HG03469 (cell line): ENCODE measurements at regions not wholly inside any gene's neighbourhood (a gene's known extent, or its start where the extent isn't known, plus 50 kb on each side); places are given as distances from the start of the nearest gene placed in this dataset.
"Not testable (repeated sequence)": the region's sequence is repeated elsewhere in the genome, so short reads cannot be mapped to it uniquely, and the experiment has no call there.

Experiments
- ATAC-seq: cut with Tn5 transposase; IDR thresholded peaks from one replicate; pipeline ENCODE4 v1.9.1; 2021; ENCODE audit warnings: mild to moderate bottlenecking, moderate library complexity, moderate number of reproducible peaks; ENCODE audit not compliant: unreplicated experiment

DNA sequence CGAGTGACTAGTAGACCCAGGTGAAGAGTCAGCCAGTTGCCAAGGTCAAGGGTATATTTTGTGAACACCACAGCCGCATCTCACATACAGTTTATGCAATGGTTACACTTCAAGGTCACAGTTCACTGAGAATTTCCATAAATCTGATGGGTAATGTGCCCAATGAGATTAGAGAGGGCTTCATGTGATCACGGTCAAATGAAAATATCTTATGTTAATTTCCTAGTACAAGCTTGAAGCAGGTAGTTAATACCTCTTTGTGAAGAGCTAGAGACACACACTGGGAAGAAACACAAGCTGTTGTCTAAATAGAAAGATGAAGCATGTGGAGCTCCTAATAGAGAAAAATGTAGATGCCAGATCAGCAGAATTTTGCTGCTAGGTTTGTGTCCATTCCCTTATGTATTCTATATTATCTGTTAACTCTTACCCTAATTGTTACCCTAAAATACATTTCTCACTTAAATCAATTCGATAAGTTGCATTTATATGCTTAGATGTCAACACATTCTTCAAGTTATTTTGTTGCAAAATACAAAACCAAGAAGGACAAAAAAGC lies 136.0 kb downstream of the NR2F2 start:
- ATAC-seq: no peak

DNA sequence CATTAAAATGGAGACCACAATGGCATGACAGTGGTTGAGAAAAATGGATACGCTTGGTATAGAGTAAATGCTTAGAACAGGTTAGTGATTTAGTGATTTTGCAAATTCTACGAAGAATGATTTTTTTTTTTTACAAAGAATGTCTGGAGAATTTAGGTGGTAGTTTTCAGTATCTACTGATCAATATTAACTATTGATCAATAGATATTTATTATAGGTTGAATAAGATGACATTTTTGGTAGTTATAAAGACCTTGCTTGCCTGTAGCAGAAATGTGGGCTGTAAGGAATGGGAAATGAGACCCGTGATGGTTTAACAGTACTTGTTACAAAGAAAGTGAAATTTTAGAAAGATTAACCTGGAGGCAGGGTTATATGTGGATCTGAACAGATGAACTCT lies 137.5 kb downstream of the NR2F2 start:
- ATAC-seq: no peak

DNA sequence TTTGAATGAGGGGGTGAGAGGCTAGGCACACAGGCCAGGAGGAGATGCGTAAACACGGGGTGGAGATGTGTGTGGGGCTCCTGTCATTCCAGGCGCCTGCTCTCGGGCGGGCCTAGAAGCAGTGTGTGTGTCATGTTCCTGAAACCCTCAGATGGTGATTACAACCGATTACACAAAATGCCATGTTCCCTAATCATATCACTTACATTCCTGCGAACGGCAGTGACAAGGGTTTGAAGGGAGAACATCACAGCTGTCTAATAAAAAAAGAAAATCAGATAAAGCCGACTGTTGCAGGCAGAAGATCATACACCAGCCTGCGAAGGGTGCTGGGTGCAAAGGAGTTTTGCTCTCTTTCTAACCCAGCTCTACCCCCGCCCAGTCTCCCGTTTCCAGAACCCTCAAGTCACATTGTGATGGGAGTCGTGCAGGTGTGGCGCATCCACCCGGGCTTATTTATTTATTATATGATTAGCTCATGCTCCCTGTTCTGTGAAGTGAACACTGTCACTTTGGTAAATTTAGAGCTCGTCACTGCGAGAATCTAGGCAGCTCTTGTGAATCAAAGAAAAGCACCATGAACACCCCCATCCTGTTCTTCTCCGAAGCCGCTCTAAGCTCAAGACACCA lies 140.3 kb downstream of the NR2F2 start:
- no peak for ATAC-seq

DNA sequence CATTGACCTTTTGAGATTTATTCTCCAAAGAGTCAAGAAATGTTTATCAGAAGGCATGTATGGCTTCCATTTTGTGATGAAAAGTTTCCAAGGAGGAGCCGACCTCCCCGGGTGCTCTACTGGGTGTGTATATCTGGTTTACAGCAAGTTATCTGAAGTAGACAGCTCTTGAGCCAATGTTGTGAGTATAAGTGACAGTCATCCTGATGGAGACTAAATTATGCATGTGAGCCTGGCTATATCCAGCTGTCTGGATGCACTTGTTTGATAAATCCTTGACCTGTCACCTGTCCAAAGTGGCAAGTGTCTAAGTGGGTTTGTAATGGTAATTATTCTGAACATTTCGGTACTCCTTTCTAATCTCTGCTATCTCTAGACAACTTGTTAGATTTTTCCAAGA lies 142.2 kb downstream of the NR2F2 start:
- ATAC-seq: no peak

DNA sequence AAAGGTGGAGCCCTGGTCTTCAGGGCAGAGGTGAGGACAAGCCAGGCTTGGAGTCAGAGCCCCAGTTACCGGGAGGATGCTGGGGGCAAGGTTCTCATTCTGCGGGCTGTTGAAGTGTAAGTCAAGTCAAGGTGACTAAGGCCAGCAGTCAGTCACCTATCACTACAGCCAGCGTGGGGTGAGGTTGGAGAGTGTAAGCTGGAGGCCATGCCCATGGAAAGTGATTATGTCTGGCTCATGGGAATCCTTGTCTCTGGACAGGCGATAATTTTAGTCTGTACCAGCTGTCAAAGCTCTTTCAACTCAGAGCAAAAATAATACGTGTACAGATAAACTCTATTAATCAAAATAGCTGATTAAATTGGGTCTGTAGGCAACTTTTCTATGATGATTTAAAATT lies 143.1 kb downstream of the NR2F2 start:
- no peak for ATAC-seq

DNA sequence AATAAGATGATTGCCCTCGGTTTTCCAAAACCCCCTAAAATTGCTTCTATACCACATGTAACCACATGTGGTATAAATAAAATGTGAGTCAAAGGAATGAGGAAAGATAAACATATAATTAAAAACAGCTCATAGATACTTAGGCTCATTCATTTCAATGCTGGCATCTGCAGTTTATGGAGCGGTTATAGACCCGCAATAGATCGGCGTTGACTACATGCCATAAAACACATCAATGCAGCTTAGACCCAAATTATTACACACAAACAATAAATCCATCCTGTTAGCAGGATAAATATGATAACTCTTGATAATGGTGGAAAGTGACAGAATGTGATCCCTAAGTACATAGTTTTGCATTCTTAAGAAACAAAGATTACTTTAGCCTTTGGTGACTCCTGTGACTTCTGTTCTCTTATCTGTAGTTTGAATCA lies 143.7 kb downstream of the NR2F2 start:
- ATAC-seq: no peak

DNA sequence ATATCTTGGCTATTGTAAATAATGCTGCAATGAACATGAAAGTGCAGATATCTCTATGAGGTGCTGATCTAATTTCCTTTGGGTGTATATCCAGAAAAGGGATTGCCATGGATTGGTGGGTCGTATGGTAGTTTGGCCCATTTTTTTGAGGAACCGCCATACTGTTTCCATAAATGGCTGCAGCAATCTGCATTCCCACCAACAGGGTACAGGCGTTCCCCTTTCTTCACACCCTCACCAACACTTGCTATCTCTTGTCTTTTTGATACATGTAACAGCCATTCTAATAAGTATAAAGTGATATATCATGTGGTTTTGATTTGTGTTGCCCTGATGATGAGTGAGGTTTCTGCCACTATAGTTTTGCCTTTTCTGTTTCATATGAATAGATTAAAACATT lies 146.7 kb downstream of the NR2F2 start:
- ATAC-seq: no peak

DNA sequence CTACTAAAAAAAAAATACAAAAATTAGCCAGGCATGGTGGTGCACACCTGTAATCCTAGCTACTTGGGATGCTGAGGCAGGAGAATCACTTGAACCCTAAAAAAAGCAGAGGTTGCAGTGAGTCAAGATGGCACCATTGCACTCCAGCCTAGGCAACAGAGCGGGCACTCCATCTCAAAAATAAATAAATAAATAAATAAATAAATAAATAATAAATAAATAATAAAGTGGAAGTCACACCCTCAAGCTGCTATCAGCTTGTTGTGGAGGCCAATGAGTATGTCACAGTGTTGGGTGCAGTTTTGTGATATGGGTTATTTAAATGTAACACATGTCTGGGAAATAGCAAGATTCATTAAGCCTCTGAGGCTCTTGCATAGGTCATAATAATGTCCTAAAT lies 153.9 kb downstream of the NR2F2 start:
- not testable (repeated sequence) for ATAC-seq

DNA sequence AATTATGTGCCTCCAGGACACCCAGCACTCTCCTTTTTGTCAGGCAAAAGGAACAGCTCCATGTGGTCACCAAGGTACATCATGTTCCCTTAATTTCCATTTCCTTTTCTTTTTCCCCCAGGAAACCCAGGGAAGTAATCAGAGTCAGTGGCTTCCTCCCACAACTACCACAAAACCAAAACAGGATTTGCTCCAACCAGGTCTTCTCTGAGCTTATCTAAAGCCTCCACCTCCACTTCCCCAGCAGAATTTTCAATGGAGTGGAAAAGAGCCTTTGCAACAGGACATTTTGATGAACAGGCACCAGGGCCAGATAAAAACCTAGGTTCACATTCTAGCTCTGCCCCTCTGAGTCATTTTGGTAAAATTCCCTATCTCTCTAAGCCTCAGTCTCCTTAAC lies 154.3 kb downstream of the NR2F2 start:
- ATAC-seq: no peak

DNA sequence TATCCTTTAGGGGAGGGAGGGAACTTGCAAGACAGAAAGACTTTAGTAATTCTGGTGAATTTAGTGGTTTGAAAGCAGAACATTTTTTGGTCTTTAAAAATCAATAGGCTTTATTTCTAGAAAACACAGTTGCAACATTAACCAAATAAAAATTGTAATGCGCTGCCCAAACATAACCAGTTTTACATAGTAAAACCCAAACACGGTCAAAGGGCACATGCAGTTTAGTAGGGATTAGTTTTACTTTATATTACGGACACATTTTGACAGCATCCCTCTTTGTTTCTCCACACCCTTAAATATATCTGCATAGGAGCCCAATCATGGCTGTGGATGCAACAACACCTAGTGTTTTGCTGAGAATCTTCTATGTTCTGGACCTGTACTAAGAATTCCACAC lies 156.7 kb downstream of the NR2F2 start:
- ATAC-seq: no peak

DNA sequence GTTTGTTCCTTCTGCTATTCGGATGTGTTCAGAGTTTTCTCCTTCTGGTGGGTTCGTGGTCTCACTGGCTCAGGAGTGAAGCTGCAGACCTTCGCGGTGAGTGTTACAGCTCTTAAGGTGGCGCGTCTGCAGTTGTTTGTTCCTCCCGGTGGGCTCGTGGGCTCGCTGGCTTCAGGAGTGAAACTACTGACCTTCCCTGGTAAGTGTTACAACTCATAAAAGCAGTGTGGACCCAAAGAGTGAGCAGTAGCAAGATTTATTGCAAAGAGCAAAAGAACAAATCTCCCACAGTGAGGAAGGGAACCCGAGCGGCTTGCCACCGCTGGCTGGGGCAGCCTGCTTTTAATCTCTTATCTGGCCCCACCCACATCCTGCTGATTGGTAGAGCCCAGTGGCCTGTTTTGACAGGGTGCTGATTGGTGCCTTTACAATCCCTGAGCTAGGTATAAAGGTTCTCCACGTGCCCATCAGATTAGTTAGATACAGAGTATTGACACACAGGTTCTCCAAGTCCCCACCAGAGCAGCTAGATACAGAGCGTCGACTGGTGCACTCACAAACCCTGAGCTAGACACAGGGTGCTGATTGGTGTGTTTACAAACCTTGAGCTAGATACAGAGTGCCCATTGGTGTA lies 160.7 kb downstream of the NR2F2 start:
- ATAC-seq: not testable (repeated sequence)

DNA sequence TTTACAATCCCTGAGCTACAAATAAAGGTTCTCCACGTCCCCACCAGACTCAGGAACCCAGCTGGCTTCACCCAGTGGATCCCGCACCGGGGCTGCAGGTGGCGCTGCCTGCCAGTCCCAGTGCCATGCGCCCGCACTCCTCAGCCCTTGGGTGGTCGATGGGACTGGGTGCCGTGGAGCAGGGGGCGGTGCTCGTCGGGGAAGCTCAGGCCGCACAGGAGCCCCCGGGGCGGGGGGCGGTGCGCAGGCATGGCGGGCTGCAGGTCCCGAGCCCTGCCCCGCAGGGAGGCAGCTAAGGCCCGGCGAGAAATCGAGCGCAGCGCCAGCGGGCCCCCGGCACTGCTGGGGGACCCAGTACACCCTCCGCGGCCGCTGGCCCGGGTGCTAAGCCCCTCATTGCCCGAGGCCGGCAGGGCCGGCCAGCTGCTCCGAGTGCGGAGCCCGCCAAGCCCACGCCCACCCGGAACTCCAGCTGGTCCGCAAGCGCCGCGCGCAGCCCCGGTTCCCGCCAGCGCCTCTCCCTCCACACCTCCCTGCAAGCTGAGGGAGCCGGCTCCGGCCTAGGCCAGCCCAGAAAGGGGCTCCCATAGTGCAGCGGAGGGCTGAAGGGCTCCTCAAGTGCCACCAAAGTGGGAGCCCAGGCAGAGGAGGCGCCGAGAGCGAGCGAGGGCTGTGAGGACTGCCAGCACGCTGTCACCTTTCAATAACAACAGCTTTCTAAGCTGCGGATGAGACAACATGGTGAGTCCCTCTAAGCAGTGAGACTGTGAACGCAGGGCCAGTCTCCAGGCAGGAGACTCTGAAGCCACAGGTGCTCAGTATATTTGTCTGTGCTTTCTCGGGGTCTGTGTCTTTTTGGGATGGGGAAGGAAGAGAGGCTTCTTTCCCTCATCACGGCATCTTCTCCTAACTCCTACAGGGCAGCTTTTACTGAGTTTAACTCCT lies 161.5 kb downstream of the NR2F2 start:
- ATAC-seq: not testable (repeated sequence)

DNA sequence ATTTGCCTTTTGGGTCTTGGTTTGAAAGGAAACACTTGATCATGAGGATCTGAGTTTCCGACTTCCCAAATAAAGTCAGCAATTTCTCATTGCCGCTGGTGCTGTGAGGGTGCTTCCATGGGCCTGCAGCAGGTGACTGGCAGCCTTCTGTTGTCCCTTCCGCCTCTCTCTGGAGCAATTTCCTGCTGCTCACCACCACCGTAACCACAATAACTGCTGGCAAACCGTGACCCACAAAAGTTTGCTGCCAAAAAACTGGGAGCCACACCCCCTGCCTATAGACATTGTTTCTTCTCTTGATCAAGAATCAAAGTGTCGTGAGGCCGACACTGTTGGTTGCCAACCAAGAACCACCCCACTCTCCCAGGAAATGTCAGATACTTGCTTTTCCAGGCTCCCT lies 164.0 kb downstream of the NR2F2 start:
- no peak for ATAC-seq

DNA sequence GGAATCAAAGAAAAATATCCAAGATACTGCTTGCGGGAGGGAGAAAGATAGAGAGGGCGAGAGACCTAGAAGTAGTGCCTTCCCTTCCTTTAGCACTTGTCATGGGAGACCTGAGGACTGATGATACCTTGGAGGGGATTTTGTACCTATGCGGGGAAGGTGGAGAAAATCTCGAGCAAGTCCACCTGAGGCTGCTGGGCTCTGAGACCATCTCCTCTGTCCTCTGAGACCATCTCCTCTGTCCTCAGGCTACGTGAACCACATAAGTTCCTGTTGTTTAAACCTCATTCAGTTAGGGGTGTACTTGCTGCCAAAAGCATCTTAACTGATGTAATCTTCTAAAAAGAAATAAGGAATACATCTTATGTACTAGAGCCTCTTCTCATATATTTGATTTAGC lies 164.9 kb downstream of the NR2F2 start:
- ATAC-seq: no peak

DNA sequence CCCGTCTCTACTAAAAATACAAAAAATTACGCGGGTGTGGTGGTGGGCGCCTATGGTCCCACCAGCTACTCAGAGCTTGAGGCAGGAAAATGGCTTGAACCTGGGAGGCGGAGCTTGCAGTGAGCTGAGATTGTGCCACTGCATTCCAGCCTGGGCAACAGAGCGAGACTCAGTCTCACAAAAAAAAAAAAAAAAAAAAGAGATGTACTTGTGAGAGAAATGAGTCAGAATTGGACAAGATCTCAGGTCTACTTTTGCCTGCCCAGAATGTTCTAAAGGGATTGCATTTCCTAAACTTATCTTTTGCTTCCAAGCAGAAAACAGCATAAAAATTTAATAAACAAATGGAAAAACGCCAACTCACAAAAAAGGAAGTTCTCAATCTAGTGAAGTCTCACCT lies 167.5 kb downstream of the NR2F2 start:
- ATAC-seq: no peak

DNA sequence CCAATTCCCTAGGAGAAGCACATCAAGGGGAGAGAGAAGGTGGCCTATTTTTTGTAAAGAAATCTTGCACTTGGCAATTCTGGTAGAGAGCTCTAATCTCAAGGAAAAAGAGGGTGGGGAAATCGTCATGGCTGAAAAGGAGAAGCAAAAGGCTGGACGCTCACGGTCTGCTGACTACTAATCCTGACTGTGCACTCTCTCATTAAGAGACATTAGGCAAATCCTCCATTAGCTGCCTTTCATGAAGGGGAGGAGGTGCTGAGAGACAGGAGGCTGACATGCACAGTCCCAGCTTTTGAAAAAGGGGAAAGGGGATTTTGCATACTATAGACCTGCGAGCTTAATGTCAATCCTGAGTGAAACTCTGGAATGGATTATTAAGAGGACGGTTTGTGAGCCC lies 170.0 kb downstream of the NR2F2 start:
- ATAC-seq: no peak

DNA sequence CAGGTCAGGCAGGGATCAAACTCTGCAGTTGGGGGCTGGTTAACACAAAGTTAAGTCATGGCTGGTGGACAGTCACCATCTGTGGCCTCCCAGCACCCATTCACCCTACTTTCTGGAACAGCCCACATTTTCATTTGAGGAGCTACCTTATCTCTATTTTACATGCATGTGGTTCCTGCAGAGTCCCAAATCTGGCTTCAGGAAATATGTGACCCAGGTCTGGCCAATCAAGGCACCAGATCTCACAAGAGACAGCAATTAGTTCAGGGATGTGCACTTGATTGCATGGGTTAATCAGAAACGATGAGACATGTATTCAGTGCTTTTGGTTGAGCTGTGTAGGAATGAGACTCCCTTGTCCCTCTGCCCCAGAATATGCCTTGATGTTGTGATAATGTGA lies 170.9 kb downstream of the NR2F2 start:
- ATAC-seq: no peak

DNA sequence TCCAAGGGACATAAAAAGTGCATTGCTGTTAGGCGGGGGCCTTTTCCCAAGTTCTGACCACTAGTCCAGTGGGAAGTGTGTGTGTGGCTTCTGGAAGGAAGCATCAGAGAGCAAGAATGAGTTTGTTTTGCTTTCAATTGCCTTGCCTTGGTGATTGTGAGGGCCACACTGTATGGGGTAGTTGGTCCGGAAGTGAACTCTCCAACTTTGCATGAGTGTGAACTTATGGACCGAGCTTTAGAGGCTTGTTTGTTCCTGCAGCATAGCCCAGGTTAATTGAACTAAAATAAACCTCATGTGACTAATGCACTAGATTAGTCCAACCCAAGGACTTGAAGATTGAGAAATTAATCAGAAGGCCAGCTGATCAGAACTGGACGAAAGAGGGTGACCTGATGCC lies 171.7 kb downstream of the NR2F2 start:
- ATAC-seq: no peak

DNA sequence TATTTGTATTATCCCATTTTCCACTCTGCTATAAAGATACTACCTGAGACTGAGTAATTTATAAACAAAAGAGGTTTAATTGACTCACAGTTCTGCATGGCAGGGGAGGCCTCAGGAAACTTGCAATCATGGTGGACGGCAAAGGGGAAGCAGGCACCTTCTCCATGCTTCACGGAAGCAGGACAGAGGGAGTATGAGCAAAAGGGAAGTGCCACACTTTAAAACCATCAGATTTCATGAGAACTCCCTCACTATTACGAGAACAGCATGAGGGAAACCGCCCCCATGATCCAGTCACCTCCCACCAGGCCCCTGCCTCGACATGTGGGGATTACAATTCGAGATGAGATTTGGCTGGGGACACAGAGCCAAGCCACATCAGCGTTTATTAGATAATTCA lies 172.8 kb downstream of the NR2F2 start:
- ATAC-seq: no peak

DNA sequence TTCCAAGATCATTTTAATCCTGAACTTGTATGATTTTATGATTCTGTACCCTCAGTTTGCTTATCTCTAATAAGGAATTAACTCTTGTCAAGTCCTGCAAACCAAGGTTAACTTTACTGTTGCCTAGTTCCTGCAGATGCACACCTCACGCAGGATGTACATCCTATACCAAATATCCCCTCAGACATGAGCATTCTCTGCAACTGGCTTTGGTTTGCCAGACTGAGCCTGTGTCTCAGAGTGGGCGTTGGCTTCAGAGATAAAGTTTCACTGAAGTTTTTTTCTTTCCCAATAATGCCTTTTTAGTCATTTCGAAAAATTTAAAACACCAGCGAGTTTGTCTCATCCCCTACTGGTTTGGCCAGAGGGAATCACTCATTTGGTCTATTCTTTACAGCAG lies 173.9 kb downstream of the NR2F2 start:
- ATAC-seq: no peak

DNA sequence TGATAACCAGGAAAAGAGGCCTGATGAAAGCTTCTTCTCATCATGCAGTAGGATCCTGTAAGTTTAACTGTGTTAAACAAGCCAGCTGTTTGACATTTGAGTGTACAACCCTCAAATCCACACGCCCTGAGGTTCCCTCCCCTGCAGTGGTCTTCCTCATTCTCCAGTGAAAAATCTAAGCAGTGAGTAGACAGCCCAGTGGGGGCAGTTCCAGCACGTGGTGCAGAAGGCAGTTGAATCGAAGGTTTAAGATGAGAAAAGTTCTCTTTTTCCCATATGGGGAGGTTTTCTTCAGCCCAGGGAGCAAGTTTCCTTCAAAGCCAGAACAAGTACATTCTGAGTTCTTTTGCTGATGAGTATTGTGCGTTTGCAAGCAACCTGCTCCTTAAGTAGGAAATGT lies 174.5 kb downstream of the NR2F2 start:
- ATAC-seq: no peak
